ENCODE measurements at regions not wholly inside any gene's neighbourhood (a gene's known extent, or its start where the extent isn't known, plus 50 kb on each side); places are given as distances from the start of the nearest gene placed in this dataset.

DNA sequence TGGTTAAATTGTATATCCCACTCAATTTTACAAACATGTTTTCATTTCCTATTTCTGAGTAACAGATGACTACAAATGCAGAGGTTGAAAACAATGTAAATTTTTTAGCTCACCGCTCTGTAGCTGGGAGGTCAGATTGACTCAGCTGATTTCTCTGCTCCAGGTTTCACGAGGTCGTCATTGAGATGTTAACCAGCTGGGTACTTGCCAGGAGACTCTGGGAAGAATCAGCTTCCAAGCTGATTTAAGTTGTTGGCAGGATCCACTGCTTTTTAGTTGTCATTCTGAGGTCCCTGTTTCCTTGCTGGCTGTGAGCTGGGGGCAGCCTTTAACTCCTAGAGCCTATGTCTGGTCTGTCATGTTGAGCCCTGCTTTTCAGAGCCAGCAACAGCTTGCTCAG lies 864.3 kb upstream of the AGA start:
- no peak overlapping the region for H4K5ac ChIP-seq (ENCODE audit: low read depth, low read length)
- no peak overlapping the region for H3K4me3 ChIP-seq (ENCODE audit: insufficient read depth, low read depth, low read length)
- no peaks in the 10 kb centered on the region for H3K36me3 ChIP-seq (ENCODE audit: control insufficient read depth, insufficient read depth, low read length)
- DNase-seq (peak; percentile 7), ATAC-seq (ENCODE audit: low read depth) (no peak)
- no peaks in the 10 kb centered on the region for H4K20me1 ChIP-seq (ENCODE audit: insufficient read depth, low read length)
- H3K56ac ChIP-seq (ENCODE audit: extremely low read depth, insufficient read depth, low read length): no peak overlapping the region
- intact Hi-C loops (cut with micrococcal nuclease) (no loop called here), in situ Hi-C loops (cut with MboI; ENCODE audit: low sequenced_read_pairs) (no loop called here), dilution Hi-C loops (cut with HindIII; ENCODE audit: low sequenced_read_pairs, unreplicated experiment) (no loop called here)
- H3K14ac ChIP-seq (replicated peaks; ENCODE audit: low read depth, low read length): no peak overlapping the region
- H3K27ac ChIP-seq (ENCODE audit: insufficient read depth, low read length): no peak overlapping the region
- ChIA-PET CTCF (no interaction called here), POLR2A (ENCODE audit: unreplicated experiment) (no interaction called here)
- no peak overlapping the region for H2AK5ac ChIP-seq (ENCODE audit: low read depth, low read length)
- BruUV-seq (replicated peaks): no TSS peak
- no peaks in the 10 kb centered on the region for H3K79me1 ChIP-seq (ENCODE audit: low read depth in 1 of 2, low read length in 2 of 2)
- WGBS, 2 experiments (ENCODE audit: extremely low coverage in 2 of 2, insufficient read length in 1 of 2): no CpG with 5 or more reads among the region's 3 CpGs
- peaks cover 5% of the 10 kb centered on the region; the same call in 1 of the 2 replicates for H3K9me3 ChIP-seq (ENCODE audit: control insufficient read depth, insufficient read depth, low read length)
- no peak overlapping the region for H2BK20ac ChIP-seq (ENCODE audit: low read depth, low read length)
- H3K4me2 ChIP-seq (ENCODE audit: low read depth, low read length): no peak overlapping the region
- H3K27me3 ChIP-seq (ENCODE audit: control insufficient read depth, insufficient read depth, low read length): no peaks in the 10 kb centered on the region
- H4K8ac ChIP-seq (ENCODE audit: low read depth in 2 of 2, low read length in 2 of 2): no peak overlapping the region
- no peak overlapping the region for H3K18ac ChIP-seq (ENCODE audit: low read depth, low read length)
- no peak overlapping the region for H2AK9ac ChIP-seq (replicated peaks; ENCODE audit: low read depth, low read length, poor library complexity)
- no peak overlapping the region for H3K9ac ChIP-seq (ENCODE audit: low read depth, low read length)
- no peak overlapping the region for H3K23ac ChIP-seq (ENCODE audit: low read depth, low read length)
- TF ChIP-seq POLR2A (IDR thresholded peaks at IDR 0.05; ENCODE audit: low read depth, low read length): no peak
- no peak overlapping the region for H3K4ac ChIP-seq (ENCODE audit: low read depth, low read length)
- no peaks in the 10 kb centered on the region for H3K9me1 ChIP-seq (ENCODE audit: insufficient read depth, low read length)
- H2BK15ac ChIP-seq (ENCODE audit: low read depth, low read length): no peak overlapping the region
- H4K91ac ChIP-seq (ENCODE audit: insufficient read depth, low read depth, low read length): no peak overlapping the region
- H2BK120ac ChIP-seq (ENCODE audit: low read depth, low read length): no peak overlapping the region
- no peak overlapping the region for H2BK5ac ChIP-seq (ENCODE audit: low read depth, low read length, poor library complexity, severe bottlenecking)
- H2AFZ ChIP-seq (replicated peaks; ENCODE audit: low read length, poor library complexity): no peak overlapping the region
- H3K4me1 ChIP-seq (ENCODE audit: control insufficient read depth, insufficient read depth, low read length): no peaks in the 10 kb centered on the region

Data from IMR-90 (cell line).